HL-60 (cell line): ENCODE measurements at regions not wholly inside any gene's neighbourhood (a gene's known extent, or its start where the extent isn't known, plus 50 kb on each side); places are given as distances from the start of the nearest gene placed in this dataset.

ENCODE experiments used
- DNase-seq, 2 experiments: peaks; one replicate each; pipeline ENCODE4 v3.0.0-alpha.2; 2010 to 2020; ENCODE audit warnings: low read depth in 1 of 2, low spot score in 1 of 2
- H3K27ac ChIP-seq: fragments of 250-450 bp; sonication (Bioruptor Pico); replicated peaks from 2 replicates; pipeline ENCODE4 v1.5.1; 2020; ENCODE audit warnings: mild to moderate bottlenecking, moderate library complexity
- H3K27me3 ChIP-seq: fragments of 250-450 bp; sonication (Bioruptor Pico); 2 replicates; pipeline ENCODE4 v1.5.1; 2021; ENCODE audit warnings: mild to moderate bottlenecking, moderate library complexity; ENCODE audit not compliant: insufficient read depth, poor library complexity, severe bottlenecking
- H3K4me3 ChIP-seq: replicated peaks from 2 replicates; pipeline ENCODE4 v1.5.1; 2011; ENCODE audit warnings: mild to moderate bottlenecking, control low read depth, low read length; ENCODE audit not compliant: insufficient read depth
- CTCF ChIP-seq: IDR thresholded peaks from one replicate; pipeline ENCODE4 v1.5.1; 2011; ENCODE audit warnings: low read length, control low read depth, inconsistent platforms; ENCODE audit not compliant: insufficient read depth
- GABPA ChIP-seq: IDR thresholded peaks from 2 replicates; pipeline ENCODE4 v1.6.1; 2012; ENCODE audit warnings: low read depth
- POLR2AphosphoS5 ChIP-seq: IDR thresholded peaks from 2 replicates; pipeline ENCODE4 v1.6.1; 2012; ENCODE audit warnings: low read depth
- REST ChIP-seq: IDR thresholded peaks from 2 replicates; pipeline ENCODE4 v1.6.1; 2012; ENCODE audit warnings: low read depth; ENCODE audit not compliant: insufficient replicate concordance
- SPI1 ChIP-seq: IDR thresholded peaks from 2 replicates; pipeline ENCODE4 v1.6.1; 2012; ENCODE audit warnings: low read depth, mild to moderate bottlenecking, borderline replicate concordance

DNA sequence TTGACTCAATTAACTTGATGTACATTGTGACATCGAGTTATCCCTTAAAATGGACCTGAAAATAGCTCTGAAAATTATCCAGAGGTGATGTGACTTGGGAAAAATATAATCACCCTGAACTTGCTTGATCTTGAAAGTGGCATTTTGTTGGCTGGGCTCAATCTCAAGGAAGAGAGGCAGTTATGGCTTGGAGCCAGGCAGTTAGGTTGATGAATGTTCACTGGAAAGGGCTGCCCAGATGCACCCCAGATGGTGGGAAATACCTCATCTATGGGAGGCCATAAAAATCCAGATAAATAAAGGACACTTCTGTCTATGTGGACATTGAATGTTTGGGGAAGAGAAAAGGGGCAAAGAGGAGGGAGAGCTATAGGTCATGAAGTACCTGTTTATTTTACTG lies 55.7 kb upstream of the OR5AN1 start:
- no peak for TF ChIP-seq POLR2AphosphoS5
- TF ChIP-seq SPI1: no peak
- TF ChIP-seq GABPA: no peak
- no peak for TF ChIP-seq CTCF
- TF ChIP-seq REST: no peak
- no peak for DNase-seq

GRCh38 chr11:59295435-59295834 lies 63.3 kb upstream of the OR5AN1 start:
- Histone ChIP-seq H3K27me3 (no peaks in the 10 kb centered on the region), H3K4me3 (no peak overlapping the region), H3K27ac (no peak overlapping the region)
- TF ChIP-seq POLR2AphosphoS5: no peak
- TF ChIP-seq SPI1: no peak
- TF ChIP-seq REST: no peak
- TF ChIP-seq CTCF: no peak
- no peak for TF ChIP-seq GABPA
- DNase-seq: no peak

More for the DNA sequence above, 55.7 kb upstream of the OR5AN1 start:
- no peak overlapping the region for H3K27ac ChIP-seq
- no peak overlapping the region for H3K4me3 ChIP-seq
- no peaks in the 10 kb centered on the region for H3K27me3 ChIP-seq

- TF ChIP-seq GABPA: no peak
- TF ChIP-seq POLR2AphosphoS5: no peak
- TF ChIP-seq SPI1: no peak
- TF ChIP-seq REST: no peak
- TF ChIP-seq CTCF: no peak
- no peaks in the 10 kb centered on the region for H3K27me3 ChIP-seq
- H3K4me3 ChIP-seq: no peak overlapping the region
- DNase-seq: no peak
- H3K27ac ChIP-seq: no peak overlapping the region
These were observed 66.1 kb upstream of the OR5AN1 start for GRCh38 chr11:59292611-59293010.
